GM12892 (cell line): ENCODE measurements at regions not wholly inside any gene's neighbourhood (a gene's known extent, or its start where the extent isn't known, plus 50 kb on each side); places are given as distances from the start of the nearest gene placed in this dataset.

Experiments
- POLR2A ChIP-seq: IDR thresholded peaks from 2 replicates; pipeline ENCODE4 v1.6.1; 2011; ENCODE audit warnings: low read depth, low read length, control low read depth
- POLR2AphosphoS5 ChIP-seq: IDR thresholded peaks from 2 replicates; pipeline ENCODE4 v1.6.1; 2011; ENCODE audit warnings: low read depth, low read length, control low read depth

DNA sequence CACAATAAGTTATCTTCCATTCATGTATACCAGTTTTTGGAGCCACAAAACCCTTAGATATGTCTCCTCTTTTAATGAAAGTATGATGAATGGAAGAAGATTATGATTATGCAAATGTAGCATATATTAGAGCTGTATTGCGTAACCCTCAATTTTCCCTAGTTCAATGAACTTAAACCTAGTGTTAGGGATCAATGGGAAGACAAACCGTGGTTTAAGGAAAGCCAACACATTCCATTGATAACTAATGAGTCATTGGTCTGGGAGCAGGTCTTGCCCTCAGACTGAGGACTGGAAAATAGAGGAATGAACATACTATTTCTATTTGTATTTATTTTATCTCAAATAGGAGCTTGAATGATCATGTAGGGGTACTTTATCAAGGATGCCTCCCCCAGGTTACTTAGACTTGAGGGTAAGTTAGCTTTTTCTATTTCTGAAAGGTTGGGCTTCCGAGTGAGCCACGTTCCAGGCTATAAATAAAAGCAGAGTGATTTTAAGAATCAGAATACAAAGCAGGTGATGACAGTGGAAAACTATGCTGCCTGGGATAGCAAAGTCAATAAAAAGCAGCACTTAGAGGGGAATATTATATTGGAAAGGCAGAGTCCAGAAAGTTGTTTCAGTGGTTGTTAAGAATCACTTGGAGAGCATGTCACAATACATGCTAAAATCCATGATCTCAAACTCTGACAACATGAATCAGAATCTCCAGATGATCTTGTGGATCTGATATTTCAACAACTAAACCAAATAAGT, 356.0 kb downstream of the ADAM29 start:
- TF ChIP-seq POLR2AphosphoS5, result no peak
- no peak for TF ChIP-seq POLR2A
